Hepatocyte (in vitro differentiated cells): ENCODE measurements at regions not wholly inside any gene's neighbourhood (a gene's known extent, or its start where the extent isn't known, plus 50 kb on each side); places are given as distances from the start of the nearest gene placed in this dataset.

Experiments used
- DNase-seq: peaks from one replicate; pipeline ENCODE4 v3.0.0-alpha.2; 2016; ENCODE audit warnings: low spot score
- H2AFZ ChIP-seq: fragments of 200-600 bp; sonication (generic); 2 replicates; pipeline ENCODE4 v1.6.0; 2016; ENCODE audit warnings: antibody characterized with exemption, mild to moderate bottlenecking
- H3K27ac ChIP-seq: fragments of 200-600 bp; sonication (generic); 2 replicates; pipeline ENCODE4 v1.5.1; 2016; ENCODE audit warnings: mild to moderate bottlenecking
- H3K27me3 ChIP-seq: fragments of 200-600 bp; sonication (generic); 2 replicates; pipeline ENCODE4 v1.6.1; 2016
- H3K36me3 ChIP-seq: fragments of 200-600 bp; sonication (generic); replicated peaks from 2 replicates; pipeline ENCODE4 v1.5.1; 2016; ENCODE audit warnings: low read depth; ENCODE audit not compliant: insufficient read depth
- H3K4me1 ChIP-seq: fragments of 200-600 bp; sonication (generic); 2 replicates; pipeline ENCODE4 v1.5.1; 2016; ENCODE audit warnings: mild to moderate bottlenecking, moderate library complexity; ENCODE audit not compliant: insufficient read depth
- H3K4me2 ChIP-seq: fragments of 200-600 bp; sonication (generic); 2 replicates; pipeline ENCODE4 v1.6.0; 2016
- H3K4me3 ChIP-seq: fragments of 200-600 bp; sonication (generic); 2 replicates; pipeline ENCODE4 v1.5.1; 2016; ENCODE audit warnings: mild to moderate bottlenecking
- H3K79me2 ChIP-seq: fragments of 200-600 bp; sonication (generic); 2 replicates; pipeline ENCODE4 v1.6.0; 2017; ENCODE audit warnings: mild to moderate bottlenecking
- H3K9me2 ChIP-seq: fragments of 200-600 bp; sonication (generic); replicated peaks from 2 replicates; pipeline ENCODE4 v1.6.0; 2017; ENCODE audit warnings: mild to moderate bottlenecking; ENCODE audit not compliant: insufficient read depth
- H3K9me3 ChIP-seq: fragments of 200-600 bp; sonication (generic); 2 replicates; pipeline ENCODE4 v1.5.1; 2016; ENCODE audit warnings: low read depth, mild to moderate bottlenecking
- H4K20me1 ChIP-seq: fragments of 200-600 bp; sonication (generic); 2 replicates; pipeline ENCODE4 v1.6.0; 2016; ENCODE audit warnings: mild to moderate bottlenecking; ENCODE audit not compliant: insufficient read depth, poor library complexity, severe bottlenecking
- CTCF ChIP-seq: fragments of 200-600 bp; sonication (generic); IDR thresholded peaks from 2 replicates; pipeline ENCODE4 v1.5.1; 2016; ENCODE audit warnings: antibody characterized with exemption, mild to moderate bottlenecking; ENCODE audit not compliant: poor library complexity
- EZH2 ChIP-seq: fragments of 200-600 bp; sonication (generic); IDR thresholded peaks from 2 replicates; pipeline ENCODE4 v1.6.1; 2016; ENCODE audit warnings: antibody characterized with exemption, mild to moderate bottlenecking, borderline replicate concordance
- EZH2phosphoT487 ChIP-seq: fragments of 200-600 bp; sonication (generic); IDR thresholded peaks from one replicate; pipeline ENCODE4 v1.6.1; 2018; ENCODE audit warnings: antibody characterized with exemption, mild to moderate bottlenecking, low read depth, moderate library complexity; ENCODE audit not compliant: unreplicated experiment, severe bottlenecking
- WGBS: methylation state at CpG from one replicate; pipeline ENCODE4 v1.1.6; 2016; ENCODE audit warnings: low lambda C conversion rate; ENCODE audit errors: missing lambda C conversion rate; 5-methylcytosine and 5-hydroxymethylcytosine counted together

DNA sequence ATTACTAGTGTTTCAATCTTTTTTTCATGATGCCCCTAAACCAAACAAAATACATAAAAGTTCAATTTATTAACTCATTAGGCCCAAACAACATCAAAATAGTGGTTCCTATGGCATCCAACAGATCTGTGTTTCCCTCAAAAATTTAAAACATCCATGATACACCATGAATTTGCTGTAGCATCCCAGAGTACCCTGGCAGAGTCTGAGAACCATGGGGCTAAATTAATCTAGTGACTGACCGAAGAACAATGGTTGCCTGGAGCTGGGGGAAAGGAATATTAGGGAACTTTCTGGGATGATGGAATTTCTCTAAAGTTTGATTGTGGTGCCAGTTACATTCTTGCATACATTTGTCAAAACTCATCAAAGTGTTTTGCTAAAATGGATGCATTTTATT lies 79.5 kb upstream of the TRIO start:
- Histone ChIP-seq H3K79me2 (no peaks in the 10 kb centered on the region), H3K4me3 (no peak overlapping the region), H4K20me1 (no peaks in the 10 kb centered on the region), H3K4me1 (no peaks in the 10 kb centered on the region), H3K36me3 (no peaks in the 10 kb centered on the region), H3K27ac (no peak overlapping the region), H3K9me3 (no peaks in the 10 kb centered on the region), H2AFZ (no peak overlapping the region), H3K4me2 (no peak overlapping the region), H3K9me2 (no peaks in the 10 kb centered on the region), H3K27me3 (no peaks in the 10 kb centered on the region)
- WGBS, result 100% methylated on average over 1 of the region's 1 CpG
- TF ChIP-seq EZH2 (no peak), EZH2phosphoT487 (no peak), CTCF (no peak)
- no peak for DNase-seq

- TF ChIP-seq CTCF (no peak), EZH2 (no peak), EZH2phosphoT487 (no peak)
- DNase-seq, result no peak
- WGBS, result 89% methylated on average over 4 of the region's 4 CpGs
- Histone ChIP-seq H2AFZ (no peak overlapping the region), H3K9me2 (no peaks in the 10 kb centered on the region), H3K9me3 (no peaks in the 10 kb centered on the region), H3K27me3 (no peaks in the 10 kb centered on the region), H3K4me1 (no peaks in the 10 kb centered on the region), H4K20me1 (no peaks in the 10 kb centered on the region), H3K4me2 (no peak overlapping the region), H3K36me3 (no peaks in the 10 kb centered on the region), H3K79me2 (no peaks in the 10 kb centered on the region), H3K4me3 (no peak overlapping the region), H3K27ac (no peak overlapping the region)
These were observed 80.0 kb upstream of the TRIO start for GRCh38 chr5:14063138-14063537.

- Histone ChIP-seq H3K79me2 (no peaks in the 10 kb centered on the region), H3K27me3 (no peaks in the 10 kb centered on the region), H3K4me1 (no peaks in the 10 kb centered on the region), H3K9me2 (no peaks in the 10 kb centered on the region), H3K36me3 (no peaks in the 10 kb centered on the region), H3K9me3 (no peaks in the 10 kb centered on the region), H4K20me1 (no peaks in the 10 kb centered on the region), H3K4me3 (no peak overlapping the region), H2AFZ (no peak overlapping the region), H3K27ac (no peak overlapping the region), H3K4me2 (no peak overlapping the region)
- 81% methylated on average over 2 of the region's 2 CpGs for WGBS
- DNase-seq, result no peak
- TF ChIP-seq EZH2 (no peak), EZH2phosphoT487 (no peak), CTCF (no peak)
These were observed 81.0 kb upstream of the TRIO start for GRCh38 chr5:14062178-14062577.

- H3K27me3 ChIP-seq, result no peaks in the 10 kb centered on the region
- no peak for TF ChIP-seq EZH2
- no peak for TF ChIP-seq CTCF
- TF ChIP-seq EZH2phosphoT487, result no peak
- no peak overlapping the region for H3K4me3 ChIP-seq
- no peaks in the 10 kb centered on the region for H3K9me2 ChIP-seq
- H3K27ac ChIP-seq, result no peak overlapping the region
- H2AFZ ChIP-seq, result no peak overlapping the region
- no peaks in the 10 kb centered on the region for H3K79me2 ChIP-seq
- 89% methylated on average over 5 of the region's 5 CpGs for WGBS
- no peak overlapping the region for H3K4me2 ChIP-seq
- H4K20me1 ChIP-seq, result no peaks in the 10 kb centered on the region
- no peaks in the 10 kb centered on the region for H3K4me1 ChIP-seq
- no peaks in the 10 kb centered on the region for H3K36me3 ChIP-seq
- DNase-seq, result no peak
- no peaks in the 10 kb centered on the region for H3K9me3 ChIP-seq
These were observed 82.0 kb upstream of the TRIO start for GRCh38 chr5:14061106-14061505.
